Astrocyte of the cerebellum (primary cell): ENCODE measurements at regions not wholly inside any gene's neighbourhood (a gene's known extent, or its start where the extent isn't known, plus 50 kb on each side); places are given as distances from the start of the nearest gene placed in this dataset.

Experiments used
- DNase-seq: peaks from one replicate; pipeline ENCODE4 v3.0.0-alpha.2; 2011; ENCODE audit warnings: low read depth
- H3K4me3 ChIP-seq: 2 replicates; pipeline ENCODE4 v1.5.1; 2011; ENCODE audit warnings: mild to moderate bottlenecking, low read depth, low read length, moderate library complexity
- in situ Hi-C: cut with HindIII; loops from 2 replicates; pipeline ENCODE4 v1.10.0; 2017; ENCODE audit warnings: low sequenced_read_pairs
- TF ChIP-seq, protein P1 (sequence below): IDR thresholded peaks from 2 replicates; pipeline ENCODE4 v1.5.1; 2012; ENCODE audit warnings: low read length, low read depth, moderate library complexity, mild to moderate bottlenecking; ENCODE audit errors: missing control alignments

GRCh38 chr2:4085186-4085585, 381.8 kb downstream of the DCDC2C start:
- H3K4me3 ChIP-seq: no peak overlapping the region
- DNase-seq: no peak
- in situ Hi-C loops: no loop called here
- TF ChIP-seq, protein P1, sequence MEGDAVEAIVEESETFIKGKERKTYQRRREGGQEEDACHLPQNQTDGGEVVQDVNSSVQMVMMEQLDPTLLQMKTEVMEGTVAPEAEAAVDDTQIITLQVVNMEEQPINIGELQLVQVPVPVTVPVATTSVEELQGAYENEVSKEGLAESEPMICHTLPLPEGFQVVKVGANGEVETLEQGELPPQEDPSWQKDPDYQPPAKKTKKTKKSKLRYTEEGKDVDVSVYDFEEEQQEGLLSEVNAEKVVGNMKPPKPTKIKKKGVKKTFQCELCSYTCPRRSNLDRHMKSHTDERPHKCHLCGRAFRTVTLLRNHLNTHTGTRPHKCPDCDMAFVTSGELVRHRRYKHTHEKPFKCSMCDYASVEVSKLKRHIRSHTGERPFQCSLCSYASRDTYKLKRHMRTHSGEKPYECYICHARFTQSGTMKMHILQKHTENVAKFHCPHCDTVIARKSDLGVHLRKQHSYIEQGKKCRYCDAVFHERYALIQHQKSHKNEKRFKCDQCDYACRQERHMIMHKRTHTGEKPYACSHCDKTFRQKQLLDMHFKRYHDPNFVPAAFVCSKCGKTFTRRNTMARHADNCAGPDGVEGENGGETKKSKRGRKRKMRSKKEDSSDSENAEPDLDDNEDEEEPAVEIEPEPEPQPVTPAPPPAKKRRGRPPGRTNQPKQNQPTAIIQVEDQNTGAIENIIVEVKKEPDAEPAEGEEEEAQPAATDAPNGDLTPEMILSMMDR: no peak

GRCh38 chr2:4090668-4091630, 387.6 kb downstream of the DCDC2C start:
- no peak overlapping the region for H3K4me3 ChIP-seq
- TF ChIP-seq, protein P1: no peak
- no peak for DNase-seq
- in situ Hi-C loops: no loop called here

DNA sequence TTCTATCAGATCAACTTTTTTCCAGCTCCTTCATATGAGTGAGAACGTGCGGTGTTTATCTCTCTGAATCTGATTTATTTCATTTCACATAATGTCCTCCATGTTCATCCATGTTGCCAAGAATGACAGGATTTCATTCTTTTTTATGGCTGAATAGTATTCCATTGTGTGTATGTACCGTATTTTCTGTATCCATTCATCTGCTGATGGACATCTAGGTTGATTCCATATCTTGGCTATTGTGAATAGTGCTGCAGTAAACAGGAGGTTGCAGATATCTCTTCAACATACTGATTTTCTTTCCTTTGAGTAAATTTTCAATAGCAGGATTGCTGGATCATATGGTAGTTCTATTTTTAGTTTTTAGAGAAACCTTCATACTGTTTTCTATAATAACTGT, 388.5 kb downstream of the DCDC2C start:
- H3K4me3 ChIP-seq: no peak overlapping the region
- no peak for DNase-seq
- TF ChIP-seq, protein P1: no peak
- in situ Hi-C loops: no loop called here

DNA sequence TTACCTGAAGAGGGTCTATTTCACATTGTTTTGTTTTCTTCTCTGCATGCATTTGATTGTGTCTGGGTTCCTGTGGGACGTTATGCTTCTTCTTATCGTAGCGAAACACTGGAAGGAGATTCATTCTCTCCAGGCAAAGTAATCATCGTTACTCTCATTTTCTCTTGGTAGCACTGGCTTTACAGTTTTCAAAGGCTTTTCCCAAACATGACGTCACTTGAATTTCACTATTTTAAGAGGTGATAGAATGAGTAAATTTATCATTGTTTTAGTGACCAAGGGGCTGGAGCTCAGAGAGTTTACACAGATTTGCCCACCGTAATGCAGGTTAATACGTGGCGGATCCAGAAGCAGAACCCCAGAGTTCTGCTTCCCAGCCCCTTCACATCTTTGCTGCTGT, 391.4 kb downstream of the DCDC2C start:
- no peak overlapping the region for H3K4me3 ChIP-seq
- DNase-seq: no peak
- TF ChIP-seq, protein P1: no peak
- in situ Hi-C loops: no loop called here

DNA sequence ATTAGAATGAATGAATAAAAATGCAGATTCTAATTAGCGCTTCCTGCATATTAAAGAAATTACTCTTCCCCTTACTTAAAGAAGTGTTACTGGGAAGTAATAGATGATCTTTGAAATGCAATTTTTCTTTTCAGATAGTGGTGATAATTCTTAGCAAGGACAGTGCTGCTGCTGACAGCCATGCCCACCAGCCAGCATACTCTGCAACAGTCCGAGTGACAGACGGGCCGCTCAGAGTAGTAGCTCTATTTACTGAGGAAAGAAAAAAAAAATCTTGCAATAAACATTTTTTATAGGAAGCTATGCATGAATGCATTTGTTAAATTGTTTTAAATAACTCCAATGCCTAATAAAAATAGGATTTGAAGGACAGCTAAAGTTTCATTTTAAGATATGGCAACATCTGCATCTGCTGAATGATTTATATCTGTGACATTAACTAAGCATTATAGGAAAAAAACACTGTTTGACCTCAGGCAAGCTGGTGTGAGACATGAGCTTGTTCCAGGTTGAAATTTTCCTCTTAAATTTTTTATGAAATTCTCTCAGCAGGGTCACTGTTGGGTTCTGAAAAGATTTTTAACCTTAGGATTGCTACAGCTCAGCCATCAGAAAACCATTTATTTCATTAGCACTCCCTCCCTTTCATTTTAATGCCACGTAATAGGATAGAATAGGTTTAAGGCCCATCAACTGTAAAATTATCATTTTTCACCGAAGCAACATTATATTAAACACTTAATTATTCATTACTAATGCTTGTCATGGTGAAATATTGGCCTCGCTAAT, 393.8 kb downstream of the DCDC2C start:
- in situ Hi-C loops: no loop called here
- H3K4me3 ChIP-seq: no peak overlapping the region
- TF ChIP-seq, protein P1: no peak
- no peak for DNase-seq

DNA sequence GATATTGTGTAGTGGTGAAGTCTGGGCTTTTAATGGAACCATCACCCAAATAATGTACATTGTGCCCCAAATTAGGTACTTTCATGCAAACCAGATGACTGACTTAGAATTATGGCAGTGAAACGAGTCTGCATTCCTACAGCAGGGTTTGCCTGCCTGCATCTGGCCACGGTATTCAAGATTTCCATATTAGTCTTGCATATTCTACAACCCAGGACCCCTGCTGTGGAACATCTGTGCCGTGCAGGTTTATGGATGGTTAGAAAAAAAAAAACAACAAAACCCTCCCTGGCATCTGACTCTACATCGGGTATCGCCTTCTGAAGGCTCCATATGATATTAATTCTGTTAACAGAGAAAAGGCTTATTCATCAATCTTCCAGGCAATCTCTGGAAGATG, 394.8 kb downstream of the DCDC2C start:
- in situ Hi-C loops: no loop called here
- DNase-seq: no peak
- H3K4me3 ChIP-seq: no peak overlapping the region
- TF ChIP-seq, protein P1: no peak
